NCI-H82 treated with DMSO at 0.1 percent for 48 hours (cell line): ENCODE measurements at regions not wholly inside any gene's neighbourhood (a gene's known extent, or its start where the extent isn't known, plus 50 kb on each side); places are given as distances from the start of the nearest gene placed in this dataset.

Experiments
- DNase-seq: peaks from one replicate; lab custom pipeline; 2025; ENCODE audit not compliant: unreplicated experiment; lab: John Stamatoyannopoulos, UW

GRCh38 chr18:29060349-29060748, 883.4 kb upstream of the CDH2 start:
- no peak for DNase-seq

GRCh38 chr18:29057703-29058102, 880.8 kb upstream of the CDH2 start:
- no peak for DNase-seq

GRCh38 chr18:29056800-29057199, 879.9 kb upstream of the CDH2 start:
- no peak for DNase-seq

GRCh38 chr18:29041976-29042375, 865.0 kb upstream of the CDH2 start:
- no peak for DNase-seq

- DNase-seq, result no peak
Measured at GRCh38 chr18:29034113-29034856, 857.4 kb upstream of the CDH2 start.

- no peak for DNase-seq
Measured at GRCh38 chr18:29028560-29028959, 851.6 kb upstream of the CDH2 start.

GRCh38 chr18:29018976-29019375, 842.0 kb upstream of the CDH2 start:
- DNase-seq, result no peak

- no peak for DNase-seq
Measured at GRCh38 chr18:29012883-29013465, 836.0 kb upstream of the CDH2 start.

- no peak for DNase-seq
Measured at GRCh38 chr18:29012364-29012763, 835.4 kb upstream of the CDH2 start.

GRCh38 chr18:29009250-29009803, 832.4 kb upstream of the CDH2 start:
- DNase-seq, result no peak

GRCh38 chr18:29008809-29009208, 831.9 kb upstream of the CDH2 start:
- no peak for DNase-seq

GRCh38 chr18:29007986-29008654, 831.2 kb upstream of the CDH2 start:
- DNase-seq, result no peak

GRCh38 chr18:29004921-29005320, 828.0 kb upstream of the CDH2 start:
- no peak for DNase-seq

GRCh38 chr18:29003194-29003593, 826.3 kb upstream of the CDH2 start:
- no peak for DNase-seq

GRCh38 chr18:29002747-29003146, 825.8 kb upstream of the CDH2 start:
- DNase-seq, result no peak

- DNase-seq, result no peak
Measured at GRCh38 chr18:28999726-29000125, 822.8 kb upstream of the CDH2 start.

- no peak for DNase-seq
Measured at GRCh38 chr18:28995319-28995718, 818.4 kb upstream of the CDH2 start.

GRCh38 chr18:28984731-28985130, 807.8 kb upstream of the CDH2 start:
- no peak for DNase-seq

GRCh38 chr18:28974504-28974903, 797.6 kb upstream of the CDH2 start:
- DNase-seq, result no peak

- DNase-seq, result no peak
Measured at GRCh38 chr18:28973324-28973723, 796.4 kb upstream of the CDH2 start.

GRCh38 chr18:28972333-28972907, 795.5 kb upstream of the CDH2 start:
- no peak for DNase-seq

- DNase-seq, result no peak
Measured at GRCh38 chr18:28963481-28963880, 786.6 kb upstream of the CDH2 start.
